K562 (cell line): ENCODE measurements at regions not wholly inside any gene's neighbourhood (a gene's known extent, or its start where the extent isn't known, plus 50 kb on each side); places are given as distances from the start of the nearest gene placed in this dataset.

Source experiments
- BHLHE40 ChIP-seq: IDR thresholded peaks from 2 replicates; pipeline ENCODE4 v1.6.1; 2011; ENCODE audit warnings: low read length, improper control_type of control experiment
- CBX1 ChIP-seq: sonication (generic); IDR thresholded peaks from 2 replicates; pipeline ENCODE4 v1.6.1; 2016; ENCODE audit warnings: antibody characterized with exemption, low read depth, mild to moderate bottlenecking
- CBX5 ChIP-seq: IDR thresholded peaks from 2 replicates; pipeline ENCODE4 v1.6.1; 2014; ENCODE audit warnings: low read depth, borderline replicate concordance
- DEAF1 ChIP-seq: fragments of 450-650 bp; formaldehyde crosslinking; IDR thresholded peaks from 2 replicates; pipeline ENCODE4 v1.4.0; 2020; ENCODE audit warnings: mild to moderate bottlenecking, moderate library complexity
- EZH2 ChIP-seq: IDR thresholded peaks from 2 replicates; pipeline ENCODE4 v1.6.1; 2012; ENCODE audit warnings: low read depth, mild to moderate bottlenecking, inconsistent platforms, low read length, borderline replicate concordance
- FOS ChIP-seq: IDR thresholded peaks from 3 replicates; pipeline ENCODE4 v1.6.1; 2011; ENCODE audit not compliant: insufficient read length; ENCODE audit errors: extremely low read depth
- GATAD2B ChIP-seq: fragments of 450-650 bp; IDR thresholded peaks from 2 replicates; pipeline ENCODE4 v1.6.1; 2017; ENCODE audit warnings: mild to moderate bottlenecking, borderline replicate concordance
- HNRNPLL ChIP-seq: fragments of 200-400 bp; formaldehyde crosslinking; IDR thresholded peaks from 2 replicates; pipeline ENCODE4 v1.6.1; 2017; ENCODE audit warnings: low read length, low read depth, mild to moderate bottlenecking; ENCODE audit not compliant: poor library complexity, severe bottlenecking
- L3MBTL2 ChIP-seq: fragments of 450-650 bp; IDR thresholded peaks from 2 replicates; pipeline ENCODE4 v1.6.1; 2016; ENCODE audit warnings: mild to moderate bottlenecking, moderate library complexity
- MYC ChIP-seq, 2 experiments: fragments of 250-450 bp in 1 of 2; sonication (Bioruptor Pico) in 1 of 2; IDR thresholded peaks; 2 replicates each; pipeline versions ENCODE4 v1.5.1 to v1.6.1; 2012 to 2021; ENCODE audit warnings: low read depth in 2 of 2, borderline replicate concordance in 1 of 2, improper control_type of control experiment in 1 of 2, low read length in 1 of 2, mild to moderate bottlenecking in 1 of 2, moderate library complexity in 1 of 2
- NCOR1 ChIP-seq: fragments of 450-650 bp; IDR thresholded peaks from 2 replicates; pipeline ENCODE4 v1.6.1; 2016; ENCODE audit warnings: mild to moderate bottlenecking, moderate library complexity
- POLR2AphosphoS5 ChIP-seq: IDR thresholded peaks from 2 replicates; pipeline ENCODE4 v1.6.1; 2011; ENCODE audit warnings: mild to moderate bottlenecking, low read depth, low read length, moderate library complexity; ENCODE audit not compliant: control insufficient read depth, insufficient read depth
- SIN3B ChIP-seq: fragments of 450-650 bp; IDR thresholded peaks from 2 replicates; pipeline ENCODE4 v1.6.1; 2017; ENCODE audit warnings: low read depth, mild to moderate bottlenecking, moderate library complexity
- TCFL5 ChIP-seq: fragments of 250-450 bp; sonication (Bioruptor Pico); conservative IDR thresholded peaks from 2 replicates; pipeline ENCODE4 v1.6.1; 2021; ENCODE audit warnings: mild to moderate bottlenecking, moderate library complexity, matching md5 sums
- THRAP3 ChIP-seq: fragments of 450-650 bp; IDR thresholded peaks from 2 replicates; pipeline ENCODE4 v1.6.1; 2016; ENCODE audit warnings: mild to moderate bottlenecking, inconsistent platforms, borderline replicate concordance
- ZNF431 ChIP-seq: sonication (generic); formaldehyde crosslinking; IDR thresholded peaks from 2 replicates; pipeline ENCODE4 v1.8.0; 2022; ENCODE audit warnings: mild to moderate bottlenecking, missing genetic modification reagents
- ZNF778 ChIP-seq: fragments of 450-650 bp; formaldehyde crosslinking; IDR thresholded peaks from 2 replicates; pipeline ENCODE4 v1.4.0; 2020; ENCODE audit warnings: mild to moderate bottlenecking, moderate library complexity
- TF ChIP-seq, protein P1 (sequence below): fragments of 450-650 bp; IDR thresholded peaks from 2 replicates; pipeline ENCODE4 v1.6.1; 2016; ENCODE audit warnings: mild to moderate bottlenecking, moderate library complexity

- TF ChIP-seq NCOR1 (no peak), HNRNPLL (no peak), ZNF778 (CRISPR knock-in tag) (no peak), POLR2AphosphoS5 (no peak), BHLHE40 (no peak), MYC (IDR thresholded peaks at IDR 0.05; ENCODE audit: low read depth, low read length) (no peak), MYC (CRISPR knock-in tag; IDR thresholded peaks at IDR 0.05; ENCODE audit: borderline replicate concordance, low read depth) (no peak), GATAD2B (no peak), L3MBTL2 (no peak), DEAF1 (CRISPR knock-in tag) (no peak), FOS (no peak), CBX1 (no peak), THRAP3 (no peak), CBX5 (no peak), ZNF431 (CRISPR knock-in tag) (no peak), SIN3B (no peak), TCFL5 (CRISPR knock-in tag) (no peak), EZH2 (no peak)
- TF ChIP-seq, protein P1, sequence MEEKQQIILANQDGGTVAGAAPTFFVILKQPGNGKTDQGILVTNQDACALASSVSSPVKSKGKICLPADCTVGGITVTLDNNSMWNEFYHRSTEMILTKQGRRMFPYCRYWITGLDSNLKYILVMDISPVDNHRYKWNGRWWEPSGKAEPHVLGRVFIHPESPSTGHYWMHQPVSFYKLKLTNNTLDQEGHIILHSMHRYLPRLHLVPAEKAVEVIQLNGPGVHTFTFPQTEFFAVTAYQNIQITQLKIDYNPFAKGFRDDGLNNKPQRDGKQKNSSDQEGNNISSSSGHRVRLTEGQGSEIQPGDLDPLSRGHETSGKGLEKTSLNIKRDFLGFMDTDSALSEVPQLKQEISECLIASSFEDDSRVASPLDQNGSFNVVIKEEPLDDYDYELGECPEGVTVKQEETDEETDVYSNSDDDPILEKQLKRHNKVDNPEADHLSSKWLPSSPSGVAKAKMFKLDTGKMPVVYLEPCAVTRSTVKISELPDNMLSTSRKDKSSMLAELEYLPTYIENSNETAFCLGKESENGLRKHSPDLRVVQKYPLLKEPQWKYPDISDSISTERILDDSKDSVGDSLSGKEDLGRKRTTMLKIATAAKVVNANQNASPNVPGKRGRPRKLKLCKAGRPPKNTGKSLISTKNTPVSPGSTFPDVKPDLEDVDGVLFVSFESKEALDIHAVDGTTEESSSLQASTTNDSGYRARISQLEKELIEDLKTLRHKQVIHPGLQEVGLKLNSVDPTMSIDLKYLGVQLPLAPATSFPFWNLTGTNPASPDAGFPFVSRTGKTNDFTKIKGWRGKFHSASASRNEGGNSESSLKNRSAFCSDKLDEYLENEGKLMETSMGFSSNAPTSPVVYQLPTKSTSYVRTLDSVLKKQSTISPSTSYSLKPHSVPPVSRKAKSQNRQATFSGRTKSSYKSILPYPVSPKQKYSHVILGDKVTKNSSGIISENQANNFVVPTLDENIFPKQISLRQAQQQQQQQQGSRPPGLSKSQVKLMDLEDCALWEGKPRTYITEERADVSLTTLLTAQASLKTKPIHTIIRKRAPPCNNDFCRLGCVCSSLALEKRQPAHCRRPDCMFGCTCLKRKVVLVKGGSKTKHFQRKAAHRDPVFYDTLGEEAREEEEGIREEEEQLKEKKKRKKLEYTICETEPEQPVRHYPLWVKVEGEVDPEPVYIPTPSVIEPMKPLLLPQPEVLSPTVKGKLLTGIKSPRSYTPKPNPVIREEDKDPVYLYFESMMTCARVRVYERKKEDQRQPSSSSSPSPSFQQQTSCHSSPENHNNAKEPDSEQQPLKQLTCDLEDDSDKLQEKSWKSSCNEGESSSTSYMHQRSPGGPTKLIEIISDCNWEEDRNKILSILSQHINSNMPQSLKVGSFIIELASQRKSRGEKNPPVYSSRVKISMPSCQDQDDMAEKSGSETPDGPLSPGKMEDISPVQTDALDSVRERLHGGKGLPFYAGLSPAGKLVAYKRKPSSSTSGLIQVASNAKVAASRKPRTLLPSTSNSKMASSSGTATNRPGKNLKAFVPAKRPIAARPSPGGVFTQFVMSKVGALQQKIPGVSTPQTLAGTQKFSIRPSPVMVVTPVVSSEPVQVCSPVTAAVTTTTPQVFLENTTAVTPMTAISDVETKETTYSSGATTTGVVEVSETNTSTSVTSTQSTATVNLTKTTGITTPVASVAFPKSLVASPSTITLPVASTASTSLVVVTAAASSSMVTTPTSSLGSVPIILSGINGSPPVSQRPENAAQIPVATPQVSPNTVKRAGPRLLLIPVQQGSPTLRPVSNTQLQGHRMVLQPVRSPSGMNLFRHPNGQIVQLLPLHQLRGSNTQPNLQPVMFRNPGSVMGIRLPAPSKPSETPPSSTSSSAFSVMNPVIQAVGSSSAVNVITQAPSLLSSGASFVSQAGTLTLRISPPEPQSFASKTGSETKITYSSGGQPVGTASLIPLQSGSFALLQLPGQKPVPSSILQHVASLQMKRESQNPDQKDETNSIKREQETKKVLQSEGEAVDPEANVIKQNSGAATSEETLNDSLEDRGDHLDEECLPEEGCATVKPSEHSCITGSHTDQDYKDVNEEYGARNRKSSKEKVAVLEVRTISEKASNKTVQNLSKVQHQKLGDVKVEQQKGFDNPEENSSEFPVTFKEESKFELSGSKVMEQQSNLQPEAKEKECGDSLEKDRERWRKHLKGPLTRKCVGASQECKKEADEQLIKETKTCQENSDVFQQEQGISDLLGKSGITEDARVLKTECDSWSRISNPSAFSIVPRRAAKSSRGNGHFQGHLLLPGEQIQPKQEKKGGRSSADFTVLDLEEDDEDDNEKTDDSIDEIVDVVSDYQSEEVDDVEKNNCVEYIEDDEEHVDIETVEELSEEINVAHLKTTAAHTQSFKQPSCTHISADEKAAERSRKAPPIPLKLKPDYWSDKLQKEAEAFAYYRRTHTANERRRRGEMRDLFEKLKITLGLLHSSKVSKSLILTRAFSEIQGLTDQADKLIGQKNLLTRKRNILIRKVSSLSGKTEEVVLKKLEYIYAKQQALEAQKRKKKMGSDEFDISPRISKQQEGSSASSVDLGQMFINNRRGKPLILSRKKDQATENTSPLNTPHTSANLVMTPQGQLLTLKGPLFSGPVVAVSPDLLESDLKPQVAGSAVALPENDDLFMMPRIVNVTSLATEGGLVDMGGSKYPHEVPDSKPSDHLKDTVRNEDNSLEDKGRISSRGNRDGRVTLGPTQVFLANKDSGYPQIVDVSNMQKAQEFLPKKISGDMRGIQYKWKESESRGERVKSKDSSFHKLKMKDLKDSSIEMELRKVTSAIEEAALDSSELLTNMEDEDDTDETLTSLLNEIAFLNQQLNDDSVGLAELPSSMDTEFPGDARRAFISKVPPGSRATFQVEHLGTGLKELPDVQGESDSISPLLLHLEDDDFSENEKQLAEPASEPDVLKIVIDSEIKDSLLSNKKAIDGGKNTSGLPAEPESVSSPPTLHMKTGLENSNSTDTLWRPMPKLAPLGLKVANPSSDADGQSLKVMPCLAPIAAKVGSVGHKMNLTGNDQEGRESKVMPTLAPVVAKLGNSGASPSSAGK, result no peak
Observed at GRCh38 chr3:101146946-101147345, 153.7 kb upstream of the ABI3BP start (continued).
